DMS 273 (cell line): ENCODE measurements at regions not wholly inside any gene's neighbourhood (a gene's known extent, or its start where the extent isn't known, plus 50 kb on each side); places are given as distances from the start of the nearest gene placed in this dataset.

Source experiments
- DNase-seq: peaks from one replicate; lab custom pipeline; 2025; ENCODE audit not compliant: unreplicated experiment; lab: John Stamatoyannopoulos, UW

DNA sequence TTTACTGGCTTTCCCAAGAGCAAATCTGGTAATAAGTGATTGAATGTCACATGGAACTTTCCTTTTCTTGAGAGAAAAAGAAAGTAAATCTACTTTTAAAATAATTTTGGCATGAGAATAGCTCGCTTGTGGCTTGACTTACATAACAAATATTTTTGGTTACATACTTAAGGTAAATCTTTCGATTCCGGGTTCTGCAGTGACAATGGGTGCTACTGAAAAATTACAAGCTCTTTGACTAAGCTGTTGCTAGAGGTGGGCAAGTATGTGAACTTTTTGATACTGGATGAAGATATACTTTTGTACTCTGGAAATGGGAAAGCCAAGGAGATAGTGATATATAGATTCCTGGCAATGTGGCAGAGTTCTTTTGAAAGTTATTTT is 51.9 kb upstream of the OTOL1 start:
- DNase-seq: no peak

DNA sequence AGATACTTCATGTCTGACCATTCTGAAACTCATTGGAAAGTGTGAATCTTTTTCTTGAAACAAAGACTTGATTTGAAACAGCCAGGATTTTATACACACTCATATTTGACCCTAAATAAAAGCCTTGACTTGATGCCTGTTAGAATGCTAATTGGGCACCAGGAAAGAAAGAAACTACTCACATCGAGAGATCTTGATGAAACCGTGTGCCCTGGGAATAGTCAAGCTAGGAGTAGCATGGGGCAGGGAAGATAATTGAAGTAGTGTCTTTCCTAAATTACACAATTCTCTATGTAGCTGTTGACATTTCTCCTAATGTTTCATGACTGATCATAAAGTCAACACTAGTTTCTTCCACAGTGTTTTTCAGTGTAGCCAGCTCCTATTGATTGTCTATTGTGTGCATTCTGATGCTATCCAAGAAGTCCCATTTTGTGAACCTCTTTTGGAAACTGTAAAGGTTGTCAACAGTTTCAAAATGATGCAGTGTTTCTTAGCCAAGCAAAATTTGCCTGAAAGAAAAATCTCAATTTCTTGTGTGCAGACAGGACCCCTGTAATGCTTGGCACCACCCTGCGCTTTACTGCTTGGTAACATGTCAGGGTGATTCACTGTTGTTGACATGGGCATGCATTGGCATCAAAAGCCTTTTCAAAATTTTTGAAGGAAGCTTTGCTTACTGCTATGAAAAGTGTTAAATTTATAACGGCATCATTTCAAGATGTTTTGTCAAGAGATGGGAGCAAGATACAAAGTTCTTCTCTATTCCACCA is 52.5 kb upstream of the OTOL1 start:
- DNase-seq: no peak

DNA sequence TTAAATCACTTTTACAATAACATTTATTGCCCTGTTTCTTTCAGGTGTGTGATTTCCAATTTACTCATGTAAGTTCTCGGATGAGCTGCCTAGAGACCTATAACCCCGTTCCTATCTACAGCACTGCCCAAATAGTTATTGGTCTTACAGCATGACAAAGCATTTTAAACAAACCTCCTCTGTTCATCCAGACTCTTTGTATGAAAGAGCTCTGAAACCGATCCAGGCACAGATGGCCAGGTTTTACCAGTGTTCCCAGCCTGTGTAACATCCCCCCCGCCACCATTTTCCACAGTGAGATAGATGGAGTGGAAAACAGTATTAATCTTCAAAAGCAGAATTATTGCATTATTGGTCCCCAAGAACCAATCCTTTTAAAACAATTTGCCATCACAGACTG is 59.0 kb upstream of the SPTSSB start:
- DNase-seq: peak; percentile 69

DNA sequence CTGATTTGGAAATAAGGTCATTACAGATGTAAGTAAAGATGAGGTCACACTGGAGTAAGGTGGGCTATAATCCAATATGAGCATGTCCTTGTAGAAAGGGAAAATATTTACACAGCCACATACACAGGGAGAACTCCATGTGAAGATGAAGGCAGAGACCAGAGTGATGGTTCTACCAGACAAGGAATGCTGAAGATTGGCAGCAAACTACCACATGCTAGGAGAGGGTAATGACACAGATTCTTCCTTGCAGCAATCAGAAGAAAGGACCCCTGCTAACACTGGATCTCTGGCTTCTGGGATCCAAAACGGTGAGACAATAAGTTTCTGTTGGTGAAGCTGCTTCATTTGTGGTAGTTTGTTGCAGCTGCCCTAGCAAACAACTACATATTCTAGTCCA is 56.0 kb upstream of the SPTSSB start:
- DNase-seq: no peak

DNA sequence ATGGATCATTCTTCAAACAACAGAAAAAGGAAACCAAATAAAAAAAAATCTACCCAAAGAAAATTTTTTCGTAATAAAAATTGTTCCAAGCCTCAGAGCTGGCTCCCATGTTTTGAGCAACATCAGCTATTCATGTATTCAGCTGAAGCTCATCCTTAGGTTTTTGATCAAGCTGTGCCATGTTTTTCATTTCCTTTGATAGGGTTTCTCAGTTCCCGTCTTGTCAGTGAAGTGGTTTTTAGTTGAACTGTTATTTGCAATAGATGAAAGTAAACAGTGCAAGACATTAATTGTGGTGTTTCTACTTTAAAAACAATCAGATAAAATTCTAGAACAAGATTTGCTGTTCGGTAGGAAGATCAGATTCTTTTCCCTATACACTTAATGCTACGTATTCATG is 55.4 kb upstream of the SPTSSB start:
- DNase-seq: no peak

DNA sequence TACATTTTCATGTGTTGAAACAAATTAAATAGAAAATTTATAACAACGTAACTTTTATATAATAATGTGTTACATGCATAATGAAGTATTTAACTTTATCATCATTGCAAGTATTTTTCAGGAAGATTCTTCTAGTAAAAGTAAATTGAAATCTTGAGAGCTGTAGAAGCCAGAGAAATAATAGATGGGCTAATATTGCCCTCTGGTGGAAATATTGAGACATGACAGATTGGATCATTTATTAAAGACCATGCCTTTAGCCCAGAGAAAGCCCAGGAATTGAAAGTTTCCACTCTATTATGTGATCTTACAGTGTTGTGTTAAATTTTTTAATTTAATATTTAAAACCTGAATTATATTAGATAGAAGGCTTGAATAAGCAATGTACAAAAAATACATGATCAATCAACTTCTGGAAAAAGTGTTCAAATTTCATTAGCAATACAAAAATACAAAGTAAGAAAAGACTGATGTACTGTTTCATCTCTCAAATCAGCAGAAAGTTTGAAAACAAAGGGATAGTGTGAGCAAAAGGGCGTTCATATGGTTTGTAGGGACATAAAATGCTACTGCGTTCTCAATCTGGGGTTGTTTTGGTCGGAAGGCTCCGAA is 52.7 kb upstream of the SPTSSB start:
- DNase-seq: peak; percentile 75

DNA sequence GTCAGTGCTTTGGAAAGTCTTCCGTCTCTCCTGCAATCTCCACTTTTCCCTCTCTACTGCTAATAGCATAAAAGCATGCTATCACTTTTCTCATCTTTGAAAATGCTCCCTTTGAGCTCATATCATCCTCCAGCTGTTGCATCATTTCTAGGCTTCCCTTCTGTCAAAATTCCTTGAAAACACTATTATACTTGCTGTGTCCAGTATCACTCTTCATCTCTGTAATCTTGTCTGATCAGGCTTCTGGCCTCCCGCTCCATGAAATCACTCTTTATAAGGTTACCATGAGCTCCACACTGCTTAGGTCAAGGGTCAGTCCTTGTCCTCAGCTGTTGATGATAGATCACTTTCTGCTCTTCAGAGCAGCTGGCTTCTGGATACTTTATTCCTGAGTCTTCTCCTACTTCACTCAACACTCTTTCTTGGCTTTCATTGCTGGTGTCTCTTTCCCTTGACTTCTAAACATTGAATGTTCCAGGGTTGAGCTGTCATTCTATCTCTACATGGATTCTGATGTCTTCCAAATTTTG is 50.9 kb upstream of the SPTSSB start:
- DNase-seq: no peak
